HG03378 (cell line): ENCODE measurements at regions not wholly inside any gene's neighbourhood (a gene's known extent, or its start where the extent isn't known, plus 50 kb on each side); places are given as distances from the start of the nearest gene placed in this dataset.
"Not testable (repeated sequence)": the region's sequence is repeated elsewhere in the genome, so short reads cannot be mapped to it uniquely, and the experiment has no call there.

Experiments used
- ATAC-seq: cut with Tn5 transposase; IDR thresholded peaks from one replicate; pipeline ENCODE4 v1.9.1; 2021; ENCODE audit warnings: mild to moderate bottlenecking, moderate library complexity; ENCODE audit not compliant: unreplicated experiment

- ATAC-seq, result no peak
Observed at GRCh38 chr9:738209-738915, 103.1 kb upstream of the DMRT1 start.

GRCh38 chr9:739362-739761 is 102.1 kb upstream of the DMRT1 start:
- no peak for ATAC-seq

- ATAC-seq, result no peak
Observed at GRCh38 chr9:740221-740620, 101.3 kb upstream of the DMRT1 start.

- no peak for ATAC-seq
Observed at GRCh38 chr9:742104-742503, 99.4 kb upstream of the DMRT1 start.

- ATAC-seq, result no peak
Observed at GRCh38 chr9:742914-743589, 98.4 kb upstream of the DMRT1 start.

- no peak for ATAC-seq
Observed at GRCh38 chr9:744046-744712, 97.3 kb upstream of the DMRT1 start.

GRCh38 chr9:744790-745484 is 96.6 kb upstream of the DMRT1 start:
- no peak for ATAC-seq

- ATAC-seq, result no peak
Observed at GRCh38 chr9:745761-746380, 95.6 kb upstream of the DMRT1 start.

GRCh38 chr9:746661-747434 is 94.6 kb upstream of the DMRT1 start:
- ATAC-seq, result no peak

GRCh38 chr9:747567-747966 is 93.9 kb upstream of the DMRT1 start:
- ATAC-seq, result no peak

- ATAC-seq, result no peak
Observed at GRCh38 chr9:748861-749497, 92.5 kb upstream of the DMRT1 start.

- ATAC-seq, result no peak
Observed at GRCh38 chr9:749716-750115, 91.8 kb upstream of the DMRT1 start.

GRCh38 chr9:750249-750967 is 91.1 kb upstream of the DMRT1 start:
- ATAC-seq, result no peak

- no peak for ATAC-seq
Observed at GRCh38 chr9:751137-752051, 90.1 kb upstream of the DMRT1 start.

GRCh38 chr9:752201-752600 is 89.3 kb upstream of the DMRT1 start:
- ATAC-seq, result no peak

- ATAC-seq, result no peak
Observed at GRCh38 chr9:752681-753200, 88.8 kb upstream of the DMRT1 start.

GRCh38 chr9:753734-754133 is 87.8 kb upstream of the DMRT1 start:
- ATAC-seq, result not testable (repeated sequence)
